ENCODE measurements at regions not wholly inside any gene's neighbourhood (a gene's known extent, or its start where the extent isn't known, plus 50 kb on each side); places are given as distances from the start of the nearest gene placed in this dataset.

DNA sequence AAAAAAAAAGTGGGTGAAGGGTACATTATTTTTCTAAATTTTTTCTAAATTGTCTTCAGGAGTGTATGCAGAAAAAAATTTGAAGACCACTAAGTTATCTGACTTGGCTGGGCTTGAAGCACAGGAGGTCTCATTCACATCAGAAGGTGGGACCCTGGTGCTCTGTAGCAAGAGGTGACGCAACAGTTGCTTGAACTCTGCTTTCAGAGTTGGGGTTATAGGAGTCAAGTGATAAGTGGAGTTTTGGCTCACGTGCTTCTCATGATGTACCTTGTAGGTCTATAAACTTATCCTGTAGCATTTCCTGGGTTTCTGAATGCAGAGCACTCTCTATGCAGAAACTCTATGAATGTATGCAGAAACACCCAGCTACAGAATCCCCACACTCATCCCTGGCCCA lies 58.5 kb upstream of the FOXC1 start:
- H3K9ac ChIP-seq (ENCODE audit: low read depth, low read length) = no peak overlapping the region
- no peaks in the 10 kb centered on the region for H3K9me3 ChIP-seq (ENCODE audit: control insufficient read depth, insufficient read depth, low read length)
- peaks cover 2% of the 10 kb centered on the region; the same call in 1 of the 2 replicates for H3K4me1 ChIP-seq (ENCODE audit: control insufficient read depth, insufficient read depth, low read length)
- H3K27me3 ChIP-seq (ENCODE audit: control insufficient read depth, insufficient read depth, low read length) = peaks cover 23% of the 10 kb centered on the region
- no peak overlapping the region for H3K27ac ChIP-seq (ENCODE audit: low read depth, low read length)
- no peak overlapping the region for H3K4me3 ChIP-seq (ENCODE audit: low read depth, low read length)
- no peaks in the 10 kb centered on the region for H3K36me3 ChIP-seq (ENCODE audit: control insufficient read depth, insufficient read depth, low read length)

DNA sequence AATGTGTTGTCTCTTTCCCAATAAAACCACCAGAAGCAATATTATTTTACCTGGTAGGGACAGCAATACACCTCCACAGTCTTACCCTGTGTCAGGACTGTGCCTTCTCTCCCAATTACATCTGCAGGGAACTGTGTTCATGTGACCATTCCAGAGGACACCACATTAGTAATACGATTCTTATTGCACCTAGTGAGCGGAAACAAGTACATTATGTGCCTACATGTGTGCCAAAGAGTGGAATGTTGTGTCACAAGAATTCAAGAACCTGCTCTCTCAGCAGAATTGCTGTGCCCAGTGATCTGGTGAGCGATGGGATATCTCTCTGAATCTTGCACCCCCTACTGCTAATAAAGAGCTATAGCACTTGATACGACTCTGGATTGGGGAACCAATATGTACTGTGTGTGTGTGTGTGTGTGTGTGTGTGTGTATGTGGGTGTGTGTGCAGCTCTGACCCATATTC lies 57.4 kb upstream of the FOXC1 start:
- H3K36me3 ChIP-seq (ENCODE audit: control insufficient read depth, insufficient read depth, low read length) = no peaks in the 10 kb centered on the region
- no peak overlapping the region for H3K4me3 ChIP-seq (ENCODE audit: low read depth, low read length)
- H3K4me1 ChIP-seq (ENCODE audit: control insufficient read depth, insufficient read depth, low read length) = peaks cover 7% of the 10 kb centered on the region
- no peak overlapping the region for H3K9ac ChIP-seq (ENCODE audit: low read depth, low read length)
- peaks cover 23% of the 10 kb centered on the region for H3K27me3 ChIP-seq (ENCODE audit: control insufficient read depth, insufficient read depth, low read length)
- H3K27ac ChIP-seq (ENCODE audit: low read depth, low read length) = no peak overlapping the region
- no peaks in the 10 kb centered on the region for H3K9me3 ChIP-seq (ENCODE audit: control insufficient read depth, insufficient read depth, low read length)

DNA sequence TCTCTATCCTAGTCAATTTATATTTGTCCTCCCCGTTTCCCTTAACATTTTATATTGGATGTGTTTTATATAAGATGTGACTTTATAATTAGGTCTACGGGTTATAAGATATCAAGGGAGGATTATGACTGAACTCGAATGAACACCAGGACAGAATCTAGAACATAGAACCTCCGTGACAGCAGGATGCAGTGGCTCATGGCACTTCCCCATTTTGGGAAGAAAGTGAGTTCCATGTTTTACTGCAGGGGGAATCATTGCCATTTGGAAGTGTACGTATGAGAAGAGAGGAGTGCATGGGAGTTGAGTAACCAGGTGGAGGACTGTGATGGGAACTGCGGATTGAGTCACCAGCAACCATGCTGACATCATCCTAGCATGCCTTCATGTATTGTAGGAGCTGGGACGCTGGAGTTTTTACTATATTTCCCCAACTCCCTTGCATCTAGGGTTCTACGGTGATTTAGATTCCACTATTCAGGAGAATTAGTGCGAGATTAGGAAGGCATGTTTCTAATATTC lies 56.1 kb upstream of the FOXC1 start:
- Histone ChIP-seq H3K27ac (ENCODE audit: low read depth, low read length) (no peak overlapping the region), H3K4me1 (ENCODE audit: control insufficient read depth, insufficient read depth, low read length) (peaks cover 7% of the 10 kb centered on the region), H3K36me3 (ENCODE audit: control insufficient read depth, insufficient read depth, low read length) (no peaks in the 10 kb centered on the region), H3K4me3 (ENCODE audit: low read depth, low read length) (no peak overlapping the region), H3K9me3 (ENCODE audit: control insufficient read depth, insufficient read depth, low read length) (no peaks in the 10 kb centered on the region), H3K9ac (ENCODE audit: low read depth, low read length) (no peak overlapping the region), H3K27me3 (ENCODE audit: control insufficient read depth, insufficient read depth, low read length) (peaks cover 23% of the 10 kb centered on the region)

DNA sequence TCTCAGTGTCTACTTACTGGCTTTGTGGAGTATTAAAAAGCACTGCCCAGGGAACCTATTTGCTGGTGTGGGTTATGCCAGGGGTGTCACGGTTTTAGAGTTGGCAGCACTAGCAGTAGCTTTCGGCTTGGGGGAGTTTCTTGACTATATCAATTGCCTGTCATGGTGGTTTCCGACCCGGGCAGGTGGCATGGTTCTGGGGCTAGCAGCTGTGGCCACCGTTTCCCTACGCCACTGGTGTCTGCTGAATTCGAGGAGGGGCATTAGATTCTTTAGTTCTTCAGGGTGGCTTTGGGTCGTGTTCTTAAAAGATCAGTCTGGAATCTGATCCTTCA lies 55.6 kb upstream of the FOXC1 start:
- Histone ChIP-seq H3K36me3 (ENCODE audit: control insufficient read depth, insufficient read depth, low read length) (no peaks in the 10 kb centered on the region), H3K27ac (ENCODE audit: low read depth, low read length) (no peak overlapping the region), H3K9ac (ENCODE audit: low read depth, low read length) (no peak overlapping the region), H3K27me3 (ENCODE audit: control insufficient read depth, insufficient read depth, low read length) (peaks cover 23% of the 10 kb centered on the region), H3K9me3 (ENCODE audit: control insufficient read depth, insufficient read depth, low read length) (no peaks in the 10 kb centered on the region), H3K4me3 (ENCODE audit: low read depth, low read length) (no peak overlapping the region), H3K4me1 (ENCODE audit: control insufficient read depth, insufficient read depth, low read length) (peaks cover 7% of the 10 kb centered on the region)

DNA sequence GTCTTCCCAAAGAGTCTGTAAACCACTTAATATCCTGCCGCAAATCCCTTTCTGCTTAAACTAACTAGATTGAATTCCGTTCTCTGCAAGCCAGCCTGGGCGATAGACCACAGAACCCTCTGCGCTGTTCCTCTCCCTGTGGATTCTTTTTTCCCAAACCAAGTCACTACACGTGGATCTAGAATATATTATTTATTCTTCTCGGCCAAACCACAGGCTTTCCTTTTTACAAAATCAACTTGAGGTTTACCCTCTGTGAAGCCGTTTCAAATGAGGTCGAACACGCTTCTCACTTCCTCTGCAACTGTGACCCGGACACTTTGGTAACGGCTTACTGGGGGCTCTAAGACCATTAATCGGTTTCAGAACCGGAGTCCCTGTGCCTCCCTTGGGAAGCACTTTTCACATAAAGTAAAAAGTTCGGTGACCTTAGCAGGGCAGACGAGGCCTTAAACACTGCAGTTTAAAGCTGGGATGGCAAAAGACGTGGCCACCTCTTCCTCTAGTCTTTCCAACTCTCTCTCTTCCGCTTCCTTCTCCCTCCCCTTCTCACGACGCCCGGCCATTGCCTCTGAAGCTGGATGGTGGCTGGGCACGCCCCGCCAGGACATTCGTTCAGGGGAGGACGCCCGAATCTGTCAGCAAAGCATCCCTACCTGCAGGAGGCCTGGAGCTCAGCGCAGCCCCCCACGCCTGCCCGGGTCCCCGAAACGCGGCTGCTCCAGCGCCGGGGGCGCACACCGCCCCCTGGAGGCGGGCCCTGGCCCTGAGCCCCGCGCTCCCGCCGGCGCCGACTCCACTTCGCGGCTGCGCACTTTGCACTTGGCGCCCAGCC lies 55.0 kb upstream of the FOXC1 start:
- Histone ChIP-seq H3K4me1 (ENCODE audit: control insufficient read depth, insufficient read depth, low read length) (peaks cover 7% of the 10 kb centered on the region), H3K27ac (ENCODE audit: low read depth, low read length) (no peak overlapping the region), H3K36me3 (ENCODE audit: control insufficient read depth, insufficient read depth, low read length) (no peaks in the 10 kb centered on the region), H3K4me3 (ENCODE audit: low read depth, low read length) (peak overlapping the region; percentile 66), H3K27me3 (ENCODE audit: control insufficient read depth, insufficient read depth, low read length) (peaks cover 23% of the 10 kb centered on the region), H3K9me3 (ENCODE audit: control insufficient read depth, insufficient read depth, low read length) (no peaks in the 10 kb centered on the region), H3K9ac (ENCODE audit: low read depth, low read length) (no peak overlapping the region)

DNA sequence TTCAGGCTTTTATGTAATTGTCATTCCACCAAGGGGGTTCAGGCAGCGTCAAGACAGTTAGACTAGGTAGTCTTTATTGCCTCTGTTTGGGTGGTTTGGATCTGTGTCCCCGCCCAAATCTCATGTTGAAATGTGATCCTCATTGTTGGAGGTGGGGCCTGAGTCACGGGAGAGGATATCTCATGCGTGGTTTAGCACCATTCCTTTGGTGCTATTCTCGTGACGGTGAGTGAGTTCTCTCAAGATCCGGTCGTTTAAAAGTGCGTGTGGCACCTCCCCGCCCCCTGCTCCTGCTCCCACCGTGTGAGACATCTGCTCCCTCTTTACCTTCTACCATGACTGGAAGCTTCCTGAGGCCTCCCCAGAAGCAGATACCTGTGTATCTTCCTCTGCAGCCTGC lies 51.3 kb upstream of the FOXC1 start:
- H3K36me3 ChIP-seq (ENCODE audit: control insufficient read depth, insufficient read depth, low read length) = no peaks in the 10 kb centered on the region
- H3K27ac ChIP-seq (ENCODE audit: low read depth, low read length) = no peak overlapping the region
- no peak overlapping the region for H3K4me3 ChIP-seq (ENCODE audit: low read depth, low read length)
- H3K9ac ChIP-seq (ENCODE audit: low read depth, low read length) = no peak overlapping the region
- peaks cover 7% of the 10 kb centered on the region for H3K4me1 ChIP-seq (ENCODE audit: control insufficient read depth, insufficient read depth, low read length)
- peaks cover 20% of the 10 kb centered on the region for H3K27me3 ChIP-seq (ENCODE audit: control insufficient read depth, insufficient read depth, low read length)
- no peaks in the 10 kb centered on the region for H3K9me3 ChIP-seq (ENCODE audit: control insufficient read depth, insufficient read depth, low read length)
